ENCODE measurements at regions not wholly inside any gene's neighbourhood (a gene's known extent, or its start where the extent isn't known, plus 50 kb on each side); places are given as distances from the start of the nearest gene placed in this dataset.

- Histone ChIP-seq H3K9me2 (replicated peaks; ENCODE audit: insufficient read depth, low read length) (no peaks in the 10 kb centered on the region), H3K27me3 (replicated peaks; ENCODE audit: insufficient read depth, low read length) (no peaks in the 10 kb centered on the region), H4K20me1 (ENCODE audit: insufficient read depth, low read length) (no peaks in the 10 kb centered on the region), H3K4me2 (ENCODE audit: low read depth, low read length) (no peak overlapping the region), H3K9ac (ENCODE audit: low read length) (no peak overlapping the region), H3K9me3 (replicated peaks; ENCODE audit: insufficient read depth, low read length) (no peaks in the 10 kb centered on the region), H3F3A (ENCODE audit: insufficient read depth, low read length) (no peaks in the 10 kb centered on the region), H3K79me2 (ENCODE audit: low read length) (no peaks in the 10 kb centered on the region), H3K4me3 (ENCODE audit: low read length) (no peak overlapping the region), H2AFZ (ENCODE audit: low read length) (no peak overlapping the region), H3K4me1 (ENCODE audit: low read length) (no peaks in the 10 kb centered on the region), H3K36me3 (replicated peaks; ENCODE audit: insufficient read depth, low read length) (no peaks in the 10 kb centered on the region), H3K27ac (ENCODE audit: low read length) (no peak overlapping the region)
- DNase-seq = no peak
- TF ChIP-seq EZH2 (optimal IDR thresholded peaks at IDR 0.05; ENCODE audit: low read depth, low read length) (no peak), EZH2phosphoT487 (IDR thresholded peaks at IDR 0.05; ENCODE audit: low read length) (no peak), CTCF (IDR thresholded peaks at IDR 0.05; ENCODE audit: low read length) (no peak)
Measured at GRCh38 chr13:111652676-111653075, 332.2 kb downstream of the TEX29 start.

DNA sequence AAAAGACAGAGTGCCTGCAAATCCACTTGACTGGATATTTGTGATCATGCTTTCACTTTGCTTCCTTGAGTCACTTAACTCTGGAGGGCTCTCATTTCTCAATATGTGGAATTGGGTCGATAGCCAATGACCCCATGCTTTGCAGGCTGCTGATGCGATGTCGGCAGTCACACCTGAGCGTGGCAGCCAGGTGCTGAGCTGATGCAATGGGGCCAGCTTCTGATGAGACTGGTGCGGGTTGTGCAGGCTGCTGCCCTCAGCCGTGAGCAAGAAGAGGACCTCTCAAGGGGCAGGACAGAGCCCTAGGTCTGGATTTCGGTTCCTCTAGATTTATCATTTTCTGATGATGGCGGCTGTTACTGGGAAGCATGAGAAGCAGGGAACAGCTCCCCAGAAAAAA lies 334.1 kb downstream of the TEX29 start:
- Histone ChIP-seq H3K9me3 (replicated peaks; ENCODE audit: insufficient read depth, low read length) (no peaks in the 10 kb centered on the region), H3K9me2 (replicated peaks; ENCODE audit: insufficient read depth, low read length) (no peaks in the 10 kb centered on the region), H3K4me3 (ENCODE audit: low read length) (no peak overlapping the region), H3K27me3 (replicated peaks; ENCODE audit: insufficient read depth, low read length) (no peaks in the 10 kb centered on the region), H3K4me2 (ENCODE audit: low read depth, low read length) (no peak overlapping the region), H3K9ac (ENCODE audit: low read length) (no peak overlapping the region), H4K20me1 (ENCODE audit: insufficient read depth, low read length) (no peaks in the 10 kb centered on the region), H3K27ac (ENCODE audit: low read length) (no peak overlapping the region), H3K36me3 (replicated peaks; ENCODE audit: insufficient read depth, low read length) (no peaks in the 10 kb centered on the region), H3K79me2 (ENCODE audit: low read length) (no peaks in the 10 kb centered on the region), H3K4me1 (ENCODE audit: low read length) (no peaks in the 10 kb centered on the region), H2AFZ (ENCODE audit: low read length) (no peak overlapping the region), H3F3A (ENCODE audit: insufficient read depth, low read length) (no peaks in the 10 kb centered on the region)
- DNase-seq = no peak
- TF ChIP-seq CTCF (IDR thresholded peaks at IDR 0.05; ENCODE audit: low read length) = no peak

- Histone ChIP-seq H3K27me3 (replicated peaks; ENCODE audit: insufficient read depth, low read length) (no peaks in the 10 kb centered on the region), H3K4me2 (ENCODE audit: low read depth, low read length) (no peak overlapping the region), H3K9ac (ENCODE audit: low read length) (no peak overlapping the region), H3K4me1 (ENCODE audit: low read length) (no peaks in the 10 kb centered on the region), H2AFZ (ENCODE audit: low read length) (no peak overlapping the region), H4K20me1 (ENCODE audit: insufficient read depth, low read length) (no peaks in the 10 kb centered on the region), H3K9me2 (replicated peaks; ENCODE audit: insufficient read depth, low read length) (no peaks in the 10 kb centered on the region), H3F3A (ENCODE audit: insufficient read depth, low read length) (no peaks in the 10 kb centered on the region), H3K27ac (ENCODE audit: low read length) (no peak overlapping the region), H3K4me3 (ENCODE audit: low read length) (no peak overlapping the region), H3K36me3 (replicated peaks; ENCODE audit: insufficient read depth, low read length) (no peaks in the 10 kb centered on the region), H3K9me3 (replicated peaks; ENCODE audit: insufficient read depth, low read length) (no peaks in the 10 kb centered on the region), H3K79me2 (ENCODE audit: low read length) (no peaks in the 10 kb centered on the region)
- TF ChIP-seq EZH2 (optimal IDR thresholded peaks at IDR 0.05; ENCODE audit: low read depth, low read length) = no peak
- no peak for TF ChIP-seq EZH2phosphoT487 (IDR thresholded peaks at IDR 0.05; ENCODE audit: low read length)
- no peak for TF ChIP-seq CTCF (IDR thresholded peaks at IDR 0.05; ENCODE audit: low read length)
- no peak for DNase-seq
Measured at GRCh38 chr13:111656439-111656838, 336.0 kb downstream of the TEX29 start.

DNA sequence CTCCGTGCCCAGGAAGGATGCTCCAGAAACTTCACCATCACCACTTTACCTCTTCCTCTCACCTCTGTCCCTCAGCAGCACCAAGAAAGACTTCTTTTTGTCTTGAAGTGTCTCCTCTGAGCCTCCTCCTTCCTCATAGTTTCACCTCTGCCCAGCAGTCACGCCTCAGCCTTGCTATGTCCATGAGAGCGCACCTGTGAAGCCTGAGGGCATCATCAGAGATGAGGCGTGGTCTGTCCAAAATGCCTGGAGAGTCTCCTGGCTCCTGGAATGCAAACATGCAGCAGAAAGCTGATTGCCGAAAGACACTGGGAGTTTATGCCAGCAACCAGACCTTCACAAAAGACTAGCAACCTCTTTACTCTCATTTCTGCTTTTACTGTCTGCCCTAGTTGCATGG lies 336.6 kb downstream of the TEX29 start:
- Histone ChIP-seq H3F3A (ENCODE audit: insufficient read depth, low read length) (no peaks in the 10 kb centered on the region), H3K27me3 (replicated peaks; ENCODE audit: insufficient read depth, low read length) (no peaks in the 10 kb centered on the region), H3K27ac (ENCODE audit: low read length) (no peak overlapping the region), H4K20me1 (ENCODE audit: insufficient read depth, low read length) (no peaks in the 10 kb centered on the region), H3K4me2 (ENCODE audit: low read depth, low read length) (no peak overlapping the region), H3K9ac (ENCODE audit: low read length) (no peak overlapping the region), H2AFZ (ENCODE audit: low read length) (no peak overlapping the region), H3K4me1 (ENCODE audit: low read length) (no peaks in the 10 kb centered on the region), H3K79me2 (ENCODE audit: low read length) (no peaks in the 10 kb centered on the region), H3K36me3 (replicated peaks; ENCODE audit: insufficient read depth, low read length) (no peaks in the 10 kb centered on the region), H3K4me3 (ENCODE audit: low read length) (no peak overlapping the region), H3K9me2 (replicated peaks; ENCODE audit: insufficient read depth, low read length) (no peaks in the 10 kb centered on the region), H3K9me3 (replicated peaks; ENCODE audit: insufficient read depth, low read length) (no peaks in the 10 kb centered on the region)
- DNase-seq = no peak
- TF ChIP-seq EZH2phosphoT487 (IDR thresholded peaks at IDR 0.05; ENCODE audit: low read length) (no peak), CTCF (IDR thresholded peaks at IDR 0.05; ENCODE audit: low read length) (no peak), EZH2 (optimal IDR thresholded peaks at IDR 0.05; ENCODE audit: low read depth, low read length) (no peak)
